ENCODE measurements at regions not wholly inside any gene's neighbourhood (a gene's known extent, or its start where the extent isn't known, plus 50 kb on each side); places are given as distances from the start of the nearest gene placed in this dataset.

GRCh38 chr10:30127120-30127541, 67.7 kb upstream of the JCAD start:
- Mint-ChIP-seq H3K4me3 (no peak overlapping the region), H3K27me3 (ENCODE audit: low read depth) (no peaks in the 10 kb centered on the region), H3K4me1 (peaks cover 27% of the 10 kb centered on the region), H3K36me3 (ENCODE audit: low read depth) (no peaks in the 10 kb centered on the region), H3K27ac (peak overlapping the region in 2 of 3 experiments; percentile 52 to 76), H3K9me3 (no peaks in the 10 kb centered on the region)
- TF ChIP-seq CTCF (IDR thresholded peaks at IDR 0.05; ENCODE audit: unreplicated experiment in 3 of 3) = no peak

GRCh38 chr10:30125496-30125895, 66.1 kb upstream of the JCAD start:
- Mint-ChIP-seq H3K27me3 (ENCODE audit: low read depth) (no peaks in the 10 kb centered on the region), H3K4me1 (peaks cover 27% of the 10 kb centered on the region), H3K27ac (no peak overlapping the region), H3K4me3 (no peak overlapping the region), H3K9me3 (peaks cover 2% of the 10 kb centered on the region), H3K36me3 (ENCODE audit: low read depth) (no peaks in the 10 kb centered on the region)
- no peak for TF ChIP-seq CTCF (IDR thresholded peaks at IDR 0.05; ENCODE audit: unreplicated experiment in 3 of 3)

GRCh38 chr10:30124704-30125103, 65.3 kb upstream of the JCAD start:
- Mint-ChIP-seq H3K4me1 (peaks cover 19% of the 10 kb centered on the region), H3K27me3 (ENCODE audit: low read depth) (no peaks in the 10 kb centered on the region), H3K9me3 (peaks cover 2% of the 10 kb centered on the region), H3K27ac (no peak overlapping the region), H3K4me3 (no peak overlapping the region), H3K36me3 (ENCODE audit: low read depth) (no peaks in the 10 kb centered on the region)
- TF ChIP-seq CTCF (IDR thresholded peaks at IDR 0.05; ENCODE audit: unreplicated experiment in 3 of 3) = no peak

- Mint-ChIP-seq H3K27ac (peak overlapping the region in 1 of 3 experiments; percentile 21), H3K27me3 (ENCODE audit: low read depth) (peaks cover 3% of the 10 kb centered on the region), H3K4me3 (no peak overlapping the region), H3K4me1 (peaks cover 10% of the 10 kb centered on the region), H3K36me3 (ENCODE audit: low read depth) (no peaks in the 10 kb centered on the region), H3K9me3 (peaks cover 2% of the 10 kb centered on the region)
- no peak for TF ChIP-seq CTCF (IDR thresholded peaks at IDR 0.05; ENCODE audit: unreplicated experiment in 3 of 3)
These were observed 62.0 kb upstream of the JCAD start for GRCh38 chr10:30121401-30121800.

- H3K4me3 Mint-ChIP-seq = no peak overlapping the region
- H3K27me3 Mint-ChIP-seq (ENCODE audit: low read depth) = peaks cover 9% of the 10 kb centered on the region
- H3K27ac Mint-ChIP-seq = peak overlapping the region in 1 of 3 experiments; percentile 37
- no peak for TF ChIP-seq CTCF (IDR thresholded peaks at IDR 0.05; ENCODE audit: unreplicated experiment in 3 of 3)
- H3K36me3 Mint-ChIP-seq (ENCODE audit: low read depth) = no peaks in the 10 kb centered on the region
- H3K4me1 Mint-ChIP-seq = peaks cover 38% of the 10 kb centered on the region
- H3K9me3 Mint-ChIP-seq = peaks cover 10% of the 10 kb centered on the region
These were observed 59.2 kb upstream of the JCAD start for GRCh38 chr10:30118590-30118989.

GRCh38 chr10:30117812-30118501, 58.6 kb upstream of the JCAD start:
- no peak overlapping the region for H3K4me3 Mint-ChIP-seq
- no peak for TF ChIP-seq CTCF (IDR thresholded peaks at IDR 0.05; ENCODE audit: unreplicated experiment in 3 of 3)
- peaks cover 11% of the 10 kb centered on the region for H3K27me3 Mint-ChIP-seq (ENCODE audit: low read depth)
- H3K27ac Mint-ChIP-seq = peak overlapping the region in 2 of 3 experiments; percentile 52 to 96
- H3K36me3 Mint-ChIP-seq (ENCODE audit: low read depth) = no peaks in the 10 kb centered on the region
- H3K9me3 Mint-ChIP-seq = peaks cover 10% of the 10 kb centered on the region
- H3K4me1 Mint-ChIP-seq = peaks cover 38% of the 10 kb centered on the region

All from nephron (organoid).